ENCODE measurements at regions not wholly inside any gene's neighbourhood (a gene's known extent, or its start where the extent isn't known, plus 50 kb on each side); places are given as distances from the start of the nearest gene placed in this dataset.

DNA sequence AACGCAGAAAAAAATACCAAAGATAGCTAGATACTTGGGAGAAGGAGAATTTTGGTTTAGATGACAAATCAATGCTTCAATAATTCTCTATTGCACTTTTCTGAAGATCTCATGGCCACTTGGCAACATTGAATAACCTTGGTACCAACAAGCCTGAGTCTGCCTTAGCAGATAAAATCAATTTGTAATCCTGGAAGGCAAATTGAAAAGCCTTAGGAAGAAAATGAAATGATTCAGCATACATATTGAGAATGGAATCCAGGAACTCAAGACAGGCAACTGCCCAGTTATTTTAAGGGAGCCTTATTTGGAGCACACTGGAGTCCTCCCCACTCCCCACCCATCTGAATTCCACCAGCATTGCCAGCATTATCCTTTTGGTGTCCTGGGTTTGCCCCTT, 109.3 kb upstream of the SOX9 start:
- CTCF ChIA-PET, result no interaction called here
- intact Hi-C loops (cut with micrococcal nuclease), result no loop called here
- H3K4me1 Mint-ChIP-seq, result no peaks in the 10 kb centered on the region

DNA sequence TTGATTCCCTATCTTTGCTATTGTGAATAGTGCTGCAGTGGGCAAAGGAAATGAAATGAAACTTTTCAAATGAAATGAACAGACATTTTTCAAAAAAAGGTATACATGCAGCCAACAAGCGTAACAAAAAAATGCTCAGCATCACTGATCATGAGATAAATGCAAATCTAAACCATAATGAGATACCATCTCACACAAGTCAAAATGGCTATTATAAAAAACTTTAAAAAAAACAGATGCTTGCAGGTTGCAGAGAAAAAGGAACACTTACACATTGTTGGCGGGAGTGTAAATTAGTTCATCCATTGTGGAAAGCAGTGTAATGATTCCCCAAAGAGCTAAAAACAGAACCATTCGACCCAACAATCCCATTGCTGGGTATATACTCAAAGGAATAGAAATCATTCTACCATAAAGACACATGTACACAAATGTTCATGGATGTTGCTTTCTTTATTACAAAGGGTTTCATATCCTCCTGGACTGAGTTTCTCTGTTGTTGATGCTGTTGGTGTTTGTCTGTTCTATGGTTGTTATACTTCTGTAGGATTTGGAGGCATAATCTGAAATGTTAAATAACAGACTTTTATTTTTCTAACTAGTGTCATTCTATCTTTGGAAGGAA, 99.3 kb upstream of the SOX9 start:
- Histone ChIP-seq H3K4me3 (ENCODE audit: control extremely low read depth in 1 of 5, extremely low read depth in 1 of 5, insufficient read depth in 1 of 5, low read depth in 2 of 5, low read length in 4 of 5) (no peak overlapping the region), H3K27me3 (replicated peaks in 1 of 4; ENCODE audit: control extremely low read depth in 1 of 4, control insufficient read depth in 3 of 4, insufficient read depth in 4 of 4, low read length in 3 of 4) (no peaks in the 10 kb centered on the region), H3K9ac (ENCODE audit: low read length) (no peak overlapping the region), H3K4me2 (replicated peaks; ENCODE audit: low read depth, low read length, poor library complexity, severe bottlenecking) (no peak overlapping the region), H3K4me1 (ENCODE audit: control insufficient read depth in 2 of 2, insufficient read depth in 2 of 2, low read length in 2 of 2) (no peaks in the 10 kb centered on the region), H3K9me3 (ENCODE audit: control extremely low read depth in 1 of 3, control insufficient read depth in 2 of 3, insufficient read depth in 1 of 3, low read length in 2 of 3) (no peaks in the 10 kb centered on the region), H3K27ac (ENCODE audit: low read length in 2 of 2) (no peak overlapping the region), H3K79me2 (ENCODE audit: control insufficient read depth, insufficient read depth, low read length) (no peaks in the 10 kb centered on the region), H3K36me3 (replicated peaks in 1 of 2; ENCODE audit: control extremely low read depth in 1 of 2, control insufficient read depth in 1 of 2, extremely low read depth in 1 of 2, insufficient read depth in 2 of 2, low read length in 1 of 2) (no peaks in the 10 kb centered on the region), H2AFZ (ENCODE audit: insufficient read depth, low read depth, low read length, poor library complexity, severe bottlenecking) (no peak overlapping the region), H4K20me1 (ENCODE audit: control insufficient read depth, insufficient read depth, low read length, poor library complexity, severe bottlenecking) (no peaks in the 10 kb centered on the region)
- H3K4me1 Mint-ChIP-seq, result peaks cover 10% of the 10 kb centered on the region
- intact Hi-C loops (cut with micrococcal nuclease), result no loop called here
- DNase-seq, result no peak
- no peak overlapping the region for H3K4me3 Mint-ChIP-seq
- H3K9me3 Mint-ChIP-seq (ENCODE audit: insufficient read depth), result peaks cover 11% of the 10 kb centered on the region
- H3K27ac Mint-ChIP-seq, result no peak overlapping the region
- ChIA-PET POLR2A (no interaction called here), CTCF (no interaction called here)
- TF ChIP-seq, protein P1, sequence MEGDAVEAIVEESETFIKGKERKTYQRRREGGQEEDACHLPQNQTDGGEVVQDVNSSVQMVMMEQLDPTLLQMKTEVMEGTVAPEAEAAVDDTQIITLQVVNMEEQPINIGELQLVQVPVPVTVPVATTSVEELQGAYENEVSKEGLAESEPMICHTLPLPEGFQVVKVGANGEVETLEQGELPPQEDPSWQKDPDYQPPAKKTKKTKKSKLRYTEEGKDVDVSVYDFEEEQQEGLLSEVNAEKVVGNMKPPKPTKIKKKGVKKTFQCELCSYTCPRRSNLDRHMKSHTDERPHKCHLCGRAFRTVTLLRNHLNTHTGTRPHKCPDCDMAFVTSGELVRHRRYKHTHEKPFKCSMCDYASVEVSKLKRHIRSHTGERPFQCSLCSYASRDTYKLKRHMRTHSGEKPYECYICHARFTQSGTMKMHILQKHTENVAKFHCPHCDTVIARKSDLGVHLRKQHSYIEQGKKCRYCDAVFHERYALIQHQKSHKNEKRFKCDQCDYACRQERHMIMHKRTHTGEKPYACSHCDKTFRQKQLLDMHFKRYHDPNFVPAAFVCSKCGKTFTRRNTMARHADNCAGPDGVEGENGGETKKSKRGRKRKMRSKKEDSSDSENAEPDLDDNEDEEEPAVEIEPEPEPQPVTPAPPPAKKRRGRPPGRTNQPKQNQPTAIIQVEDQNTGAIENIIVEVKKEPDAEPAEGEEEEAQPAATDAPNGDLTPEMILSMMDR (IDR thresholded peaks at IDR 0.05), result no peak
- no peak for TF ChIP-seq EZH2 (IDR thresholded peaks at IDR 0.05; ENCODE audit: borderline replicate concordance, insufficient read depth, low read depth, low read length, poor library complexity, severe bottlenecking)
- peaks cover 5% of the 10 kb centered on the region for H3K27me3 Mint-ChIP-seq
- no peak for ATAC-seq (ENCODE audit: low read depth)
- WGBS (ENCODE audit: insufficient coverage), result 100% methylated on average over 1 of the region's 3 CpGs

More for the DNA sequence above, 109.3 kb upstream of the SOX9 start:
- no peaks in the 10 kb centered on the region for H3K36me3 ChIP-seq (replicated peaks in 1 of 2; ENCODE audit: control extremely low read depth in 1 of 2, control insufficient read depth in 1 of 2, extremely low read depth in 1 of 2, insufficient read depth in 2 of 2, low read length in 1 of 2)
- ATAC-seq (ENCODE audit: low read depth) (no peak), DNase-seq (no peak)
- H3K4me2 ChIP-seq (replicated peaks; ENCODE audit: low read depth, low read length, poor library complexity, severe bottlenecking), result no peak overlapping the region
- no peak overlapping the region for H3K4me3 ChIP-seq (ENCODE audit: control extremely low read depth in 1 of 5, extremely low read depth in 1 of 5, insufficient read depth in 1 of 5, low read depth in 2 of 5, low read length in 4 of 5)
- H3K27me3 ChIP-seq (replicated peaks in 1 of 4; ENCODE audit: control extremely low read depth in 1 of 4, control insufficient read depth in 3 of 4, insufficient read depth in 4 of 4, low read length in 3 of 4), result no peaks in the 10 kb centered on the region
- peaks cover 0 to 1% (median 0%) of the 10 kb centered on the region in 3 donors for H3K9me3 ChIP-seq (ENCODE audit: control extremely low read depth in 1 of 3, control insufficient read depth in 2 of 3, insufficient read depth in 1 of 3, low read length in 2 of 3)
- no peaks in the 10 kb centered on the region for H4K20me1 ChIP-seq (ENCODE audit: control insufficient read depth, insufficient read depth, low read length, poor library complexity, severe bottlenecking)
- Mint-ChIP-seq H3K27ac (no peak overlapping the region), H3K27me3 (no peaks in the 10 kb centered on the region), H3K9me3 (ENCODE audit: insufficient read depth) (peaks cover 1% of the 10 kb centered on the region), H3K4me3 (no peak overlapping the region)
- H3K27ac ChIP-seq (ENCODE audit: low read length in 2 of 2), result no peak overlapping the region
- POLR2A ChIA-PET, result no interaction called here
- H3K9ac ChIP-seq (ENCODE audit: low read length), result no peak overlapping the region
- WGBS (ENCODE audit: insufficient coverage), result no CpG with 5 or more reads among the region's 1 CpG
- H2AFZ ChIP-seq (ENCODE audit: insufficient read depth, low read depth, low read length, poor library complexity, severe bottlenecking), result no peak overlapping the region
- TF ChIP-seq EZH2 (IDR thresholded peaks at IDR 0.05; ENCODE audit: borderline replicate concordance, insufficient read depth, low read depth, low read length, poor library complexity, severe bottlenecking), result no peak
- TF ChIP-seq, protein P1 (IDR thresholded peaks at IDR 0.05), result no peak
- no peaks in the 10 kb centered on the region for H3K79me2 ChIP-seq (ENCODE audit: control insufficient read depth, insufficient read depth, low read length)
- no peaks in the 10 kb centered on the region for H3K4me1 ChIP-seq (ENCODE audit: control insufficient read depth in 2 of 2, insufficient read depth in 2 of 2, low read length in 2 of 2)

Measured in B cell (primary cell).